Activated B cell treated with CpG ODN at 0.5 μM for 24 hours (primary cell): ENCODE measurements at regions not wholly inside any gene's neighbourhood (a gene's known extent, or its start where the extent isn't known, plus 50 kb on each side); places are given as distances from the start of the nearest gene placed in this dataset.

Experiments used
- ATAC-seq: fragments of 200-7000 bp; cut with Tn5 transposase; one replicate; pipeline ENCODE4 v1.10.0; 2021; ENCODE audit warnings: low read depth, mild to moderate bottlenecking, moderate library complexity
- CTCF ChIA-PET: fragments of 350-600 bp; sonication (Branson Sonifier 250); formaldehyde crosslinking; loops from one replicate; lab custom pipeline; 2021; ENCODE audit warnings: antibody characterized with exemption; lab: Charles Lee
- POLR2A ChIA-PET: fragments of 350-600 bp; sonication (Branson Sonifier 250); formaldehyde crosslinking; loops from one replicate; lab custom pipeline; 2021; ENCODE audit warnings: antibody characterized with exemption; lab: Charles Lee
- DNase-seq: peaks from one replicate; pipeline ENCODE4 v3.0.0; 2022
- H3K27ac Mint-ChIP-seq: one replicate; pipeline ENCODE4 v1.8.0; 2020; ENCODE audit warnings: mixed read lengths
- H3K27me3 Mint-ChIP-seq: one replicate; pipeline ENCODE4 v1.8.0; 2021; ENCODE audit warnings: mixed read lengths
- H3K36me3 Mint-ChIP-seq: one replicate; pipeline ENCODE4 v1.8.0; 2021; ENCODE audit warnings: low read depth, mixed read lengths
- H3K4me1 Mint-ChIP-seq: one replicate; pipeline ENCODE4 v1.8.0; 2021; ENCODE audit warnings: mixed read lengths
- H3K4me3 Mint-ChIP-seq: one replicate; pipeline ENCODE4 v1.8.0; 2020; ENCODE audit warnings: mild to moderate bottlenecking, mixed read lengths
- H3K9me3 Mint-ChIP-seq: one replicate; pipeline ENCODE4 v1.8.0; 2020; ENCODE audit warnings: mixed read lengths
- intact Hi-C: fragments of 100-400 bp; cut with micrococcal nuclease; formaldehyde crosslinking; loops from one replicate; pipeline ENCODE4 v1.15.1; 2024
- TF ChIP-seq, protein P1 (sequence below): fragments of 200-600 bp; IDR thresholded peaks from one replicate; pipeline ENCODE4 v1.8.0; 2022; ENCODE audit warnings: antibody characterized with exemption, mild to moderate bottlenecking

DNA sequence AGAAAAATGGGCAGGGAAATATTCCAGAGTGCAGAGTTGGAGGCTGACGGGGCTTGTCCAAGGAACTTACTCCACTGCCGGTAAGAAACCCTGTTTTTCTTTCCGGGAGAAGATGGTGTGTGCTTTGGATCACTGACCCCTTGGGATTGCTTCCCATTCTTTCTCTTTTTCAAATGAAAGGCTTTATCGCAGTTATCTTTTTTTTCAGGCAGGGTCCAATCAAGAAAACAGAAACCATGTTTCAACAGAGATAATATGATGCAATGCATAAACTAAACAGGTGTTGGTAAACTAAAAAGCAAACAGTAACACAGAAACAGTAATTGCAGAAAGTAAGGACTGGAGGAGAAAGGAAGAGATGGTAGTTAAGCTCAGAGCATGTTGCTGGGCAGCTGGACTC lies 145.1 kb downstream of the LYPLAL1 start:
- ATAC-seq (no peak), DNase-seq (no peak)
- ChIA-PET CTCF (no interaction called here), POLR2A (no interaction called here)
- Mint-ChIP-seq H3K9me3 (peaks cover 12% of the 10 kb centered on the region), H3K36me3 (peaks cover 8% of the 10 kb centered on the region), H3K4me1 (no peaks in the 10 kb centered on the region), H3K27ac (no peak overlapping the region), H3K27me3 (no peaks in the 10 kb centered on the region), H3K4me3 (no peak overlapping the region)
- intact Hi-C loops = loop anchor here (10.0 kb wide), 1 partner anchor 984 kb away; no protein-coding TSS in a partner anchor
- TF ChIP-seq, protein P1, sequence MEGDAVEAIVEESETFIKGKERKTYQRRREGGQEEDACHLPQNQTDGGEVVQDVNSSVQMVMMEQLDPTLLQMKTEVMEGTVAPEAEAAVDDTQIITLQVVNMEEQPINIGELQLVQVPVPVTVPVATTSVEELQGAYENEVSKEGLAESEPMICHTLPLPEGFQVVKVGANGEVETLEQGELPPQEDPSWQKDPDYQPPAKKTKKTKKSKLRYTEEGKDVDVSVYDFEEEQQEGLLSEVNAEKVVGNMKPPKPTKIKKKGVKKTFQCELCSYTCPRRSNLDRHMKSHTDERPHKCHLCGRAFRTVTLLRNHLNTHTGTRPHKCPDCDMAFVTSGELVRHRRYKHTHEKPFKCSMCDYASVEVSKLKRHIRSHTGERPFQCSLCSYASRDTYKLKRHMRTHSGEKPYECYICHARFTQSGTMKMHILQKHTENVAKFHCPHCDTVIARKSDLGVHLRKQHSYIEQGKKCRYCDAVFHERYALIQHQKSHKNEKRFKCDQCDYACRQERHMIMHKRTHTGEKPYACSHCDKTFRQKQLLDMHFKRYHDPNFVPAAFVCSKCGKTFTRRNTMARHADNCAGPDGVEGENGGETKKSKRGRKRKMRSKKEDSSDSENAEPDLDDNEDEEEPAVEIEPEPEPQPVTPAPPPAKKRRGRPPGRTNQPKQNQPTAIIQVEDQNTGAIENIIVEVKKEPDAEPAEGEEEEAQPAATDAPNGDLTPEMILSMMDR = no peak

DNA sequence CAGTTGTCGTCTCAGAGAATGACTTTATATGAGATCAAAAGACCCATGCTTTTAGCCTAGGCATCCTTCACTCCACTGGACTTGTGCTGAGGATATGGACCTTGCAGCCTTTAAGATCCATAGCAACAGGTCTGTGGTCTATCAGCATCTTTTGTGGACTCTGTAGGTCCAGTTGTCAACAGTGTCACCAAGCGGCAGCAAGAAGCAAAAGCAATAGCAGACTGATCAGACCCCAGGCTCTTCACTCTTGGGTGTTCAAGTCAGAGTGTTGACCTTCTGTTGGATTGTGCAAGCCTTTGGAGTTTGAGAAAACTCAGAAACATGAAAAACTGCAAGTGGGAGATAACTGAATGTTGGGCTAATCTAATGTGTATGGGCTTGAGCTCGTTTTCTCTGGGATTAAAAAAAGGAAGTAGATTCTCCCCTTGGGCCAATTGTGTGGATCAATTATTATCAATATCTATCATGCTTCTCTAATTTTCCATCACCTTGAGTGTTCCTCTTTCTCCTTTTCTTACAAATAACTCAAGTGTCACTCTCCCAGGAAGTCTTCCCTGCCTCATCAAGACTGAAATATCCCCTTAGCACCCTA lies 144.2 kb downstream of the LYPLAL1 start:
- no peak for DNase-seq
- POLR2A ChIA-PET = no interaction called here

DNA sequence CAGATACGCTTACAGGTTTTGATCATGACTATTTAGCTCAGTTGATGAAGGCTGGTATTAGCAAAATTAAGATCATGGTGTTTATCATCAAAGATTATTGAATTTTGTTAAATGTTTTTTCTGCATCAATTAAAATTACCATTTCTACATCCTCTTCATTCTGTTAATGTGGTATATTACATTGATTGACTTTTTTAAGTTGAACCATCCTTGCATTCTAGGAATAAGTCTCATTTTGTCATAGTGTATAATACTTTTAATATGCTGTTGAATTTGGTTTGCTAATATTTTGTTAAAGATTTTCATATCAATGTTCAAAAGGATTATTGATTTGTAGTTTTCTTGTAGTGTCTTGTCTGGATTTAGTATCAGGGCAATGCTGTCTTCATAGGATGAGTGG lies 142.4 kb downstream of the LYPLAL1 start:
- CTCF ChIA-PET = no interaction called here
- Mint-ChIP-seq H3K27ac (no peak overlapping the region), H3K27me3 (no peaks in the 10 kb centered on the region), H3K36me3 (peaks cover 8% of the 10 kb centered on the region), H3K9me3 (peaks cover 12% of the 10 kb centered on the region), H3K4me3 (no peak overlapping the region), H3K4me1 (no peaks in the 10 kb centered on the region)
- TF ChIP-seq, protein P1 = no peak
- DNase-seq (no peak), ATAC-seq (no peak)
- intact Hi-C loops = loop anchor here (10.0 kb wide), 1 partner anchor 981 kb away; no protein-coding TSS in a partner anchor
- POLR2A ChIA-PET = no interaction called here

More for the DNA sequence above, 144.2 kb downstream of the LYPLAL1 start:
- Mint-ChIP-seq H3K27me3 (no peaks in the 10 kb centered on the region), H3K4me3 (no peak overlapping the region), H3K36me3 (peaks cover 8% of the 10 kb centered on the region), H3K9me3 (peaks cover 12% of the 10 kb centered on the region), H3K27ac (no peak overlapping the region), H3K4me1 (no peaks in the 10 kb centered on the region)
- CTCF ChIA-PET = no interaction called here
- ATAC-seq = no peak
- intact Hi-C loops = loop anchor here (10.0 kb wide), 1 partner anchor 983 kb away; no protein-coding TSS in a partner anchor
- TF ChIP-seq, protein P1 = no peak

DNA sequence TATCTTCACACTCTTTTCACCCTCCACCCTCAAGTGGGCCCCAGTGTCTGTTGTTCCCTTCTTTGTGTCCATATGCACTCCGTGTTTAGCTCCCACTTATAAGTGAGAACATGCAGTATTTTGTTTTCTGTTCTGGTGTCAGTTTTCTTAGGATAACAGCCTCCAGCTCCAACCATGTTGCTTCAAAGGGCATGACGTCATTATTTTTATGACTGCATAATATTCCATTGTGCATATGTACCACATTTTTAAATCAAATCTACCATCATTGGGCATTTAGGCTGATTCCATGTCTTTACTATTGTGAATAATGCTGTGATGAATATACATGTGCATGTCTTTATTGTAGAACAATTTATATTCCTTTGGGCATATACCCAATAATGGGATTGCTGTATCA lies 140.3 kb downstream of the LYPLAL1 start:
- intact Hi-C loops = loop anchor here (10.0 kb wide), 1 partner anchor 979 kb away; no protein-coding TSS in a partner anchor
- CTCF ChIA-PET = no interaction called here
- no peaks in the 10 kb centered on the region for H3K4me1 Mint-ChIP-seq

DNA sequence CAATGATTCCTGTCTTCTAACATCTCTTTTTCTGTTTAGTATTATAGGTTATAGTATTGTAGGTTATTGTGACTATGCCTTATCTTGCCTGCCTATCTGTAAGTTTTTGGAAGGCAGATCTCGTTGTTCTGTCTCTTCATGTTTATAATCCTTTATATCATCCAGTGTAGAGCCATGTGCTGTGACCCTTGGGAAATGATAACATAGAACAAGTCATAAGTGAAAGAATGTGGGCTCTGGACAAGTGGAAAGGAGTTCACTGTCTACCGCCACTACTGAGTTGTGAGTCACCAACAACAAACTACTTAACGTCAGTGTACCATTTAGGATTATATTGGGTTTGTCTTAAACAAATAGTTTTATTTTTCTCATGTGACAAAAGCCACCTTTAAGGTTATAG lies 139.3 kb downstream of the LYPLAL1 start:
- CTCF ChIA-PET = no interaction called here
- Mint-ChIP-seq H3K36me3 (peaks cover 10% of the 10 kb centered on the region), H3K27ac (no peak overlapping the region), H3K4me1 (no peaks in the 10 kb centered on the region), H3K4me3 (no peak overlapping the region), H3K27me3 (no peaks in the 10 kb centered on the region), H3K9me3 (peaks cover 14% of the 10 kb centered on the region)
- DNase-seq (no peak), ATAC-seq (no peak)
- POLR2A ChIA-PET = no interaction called here
- TF ChIP-seq, protein P1 = no peak
- intact Hi-C loops = loop anchor here (10.0 kb wide), 1 partner anchor 978 kb away; no protein-coding TSS in a partner anchor

More for the DNA sequence above, 140.3 kb downstream of the LYPLAL1 start:
- H3K36me3 Mint-ChIP-seq = peaks cover 8% of the 10 kb centered on the region
- POLR2A ChIA-PET = no interaction called here
- H3K27ac Mint-ChIP-seq = no peak overlapping the region
- no peak for DNase-seq
- H3K27me3 Mint-ChIP-seq = no peaks in the 10 kb centered on the region
- no peak for ATAC-seq
- H3K4me3 Mint-ChIP-seq = no peak overlapping the region
- H3K9me3 Mint-ChIP-seq = peaks cover 15% of the 10 kb centered on the region
- TF ChIP-seq, protein P1 = no peak
